Endodermal cell (in vitro differentiated cells): ENCODE measurements at regions not wholly inside any gene's neighbourhood (a gene's known extent, or its start where the extent isn't known, plus 50 kb on each side); places are given as distances from the start of the nearest gene placed in this dataset.

Source experiments
- DNase-seq: peaks from one replicate; pipeline ENCODE4 v3.0.0-alpha.2; 2017
- H3K27ac ChIP-seq: 2 replicates; pipeline ENCODE4 v1.5.1; 2013; ENCODE audit warnings: mild to moderate bottlenecking, low read depth, low read length, moderate library complexity
- H3K27me3 ChIP-seq: 2 replicates; pipeline ENCODE4 v1.6.1; 2013; ENCODE audit warnings: mild to moderate bottlenecking, low read length, moderate library complexity; ENCODE audit not compliant: insufficient read depth, control insufficient read depth, poor library complexity, severe bottlenecking
- H3K36me3 ChIP-seq: 2 replicates; pipeline ENCODE4 v1.7.0; 2013; ENCODE audit warnings: mild to moderate bottlenecking, low read length, moderate library complexity; ENCODE audit not compliant: control insufficient read depth, insufficient read depth
- H3K4me1 ChIP-seq: one replicate; pipeline ENCODE4 v1.7.0; 2013; ENCODE audit warnings: low read length; ENCODE audit not compliant: control insufficient read depth, insufficient read depth
- H3K4me3 ChIP-seq: 2 replicates; pipeline ENCODE4 v1.5.1; 2013; ENCODE audit warnings: mild to moderate bottlenecking, low read length, moderate library complexity
- H3K9ac ChIP-seq: 2 replicates; pipeline ENCODE4 v1.6.1; 2013; ENCODE audit warnings: mild to moderate bottlenecking, low read length, moderate library complexity; ENCODE audit not compliant: poor library complexity, severe bottlenecking; ENCODE audit errors: extremely low read depth
- H3K9me3 ChIP-seq: 2 replicates; pipeline ENCODE4 v1.6.1; 2013; ENCODE audit warnings: mild to moderate bottlenecking, low read length, moderate library complexity; ENCODE audit not compliant: control insufficient read depth
- H3K27ac Mint-ChIP-seq: 2 replicates; pipeline ENCODE4 v1.8.0; 2020; ENCODE audit warnings: mixed read lengths
- H3K27me3 Mint-ChIP-seq: 2 replicates; pipeline ENCODE4 v1.8.0; 2021; ENCODE audit warnings: mild to moderate bottlenecking, mixed read lengths; ENCODE audit not compliant: insufficient read depth
- H3K36me3 Mint-ChIP-seq: 2 replicates; pipeline ENCODE4 v1.8.0; 2020; ENCODE audit warnings: low read depth, mixed read lengths
- H3K4me1 Mint-ChIP-seq: 2 replicates; pipeline ENCODE4 v1.8.0; 2020; ENCODE audit warnings: mixed read lengths
- H3K4me3 Mint-ChIP-seq: 2 replicates; pipeline ENCODE4 v1.8.0; 2020; ENCODE audit warnings: mild to moderate bottlenecking, moderate library complexity, mixed read lengths
- H3K9me3 Mint-ChIP-seq: 2 replicates; pipeline ENCODE4 v1.8.0; 2020; ENCODE audit warnings: mild to moderate bottlenecking, mixed read lengths
- whole genome bisulfite sequencing, 2 experiments: methylation state at CpG; one replicate each; pipeline versions ENCODE4 v1.1.5 to v1.1.7; 2013; ENCODE audit warnings: missing lambda C conversion rate in 2 of 2, mixed read lengths in 1 of 2; ENCODE audit not compliant: insufficient coverage in 1 of 2, insufficient read length in 1 of 2; 5-methylcytosine and 5-hydroxymethylcytosine counted together
- TF ChIP-seq, protein P1 (sequence below): fragments of 200-600 bp; sonication (generic); conservative IDR thresholded peaks from 2 replicates; pipeline ENCODE4 v1.5.0; 2021; ENCODE audit warnings: antibody characterized with exemption, mild to moderate bottlenecking

GRCh38 chr2:75311993-75312392 lies 112.7 kb upstream of the TACR1 start:
- Mint-ChIP-seq H3K4me3 (no peak overlapping the region), H3K4me1 (no peaks in the 10 kb centered on the region), H3K9me3 (no peaks in the 10 kb centered on the region), H3K27me3 (no peaks in the 10 kb centered on the region), H3K27ac (no peak overlapping the region), H3K36me3 (no peaks in the 10 kb centered on the region)
- no peaks in the 10 kb centered on the region for H3K27me3 ChIP-seq
- DNase-seq: peak; percentile 88
- TF ChIP-seq, protein P1, sequence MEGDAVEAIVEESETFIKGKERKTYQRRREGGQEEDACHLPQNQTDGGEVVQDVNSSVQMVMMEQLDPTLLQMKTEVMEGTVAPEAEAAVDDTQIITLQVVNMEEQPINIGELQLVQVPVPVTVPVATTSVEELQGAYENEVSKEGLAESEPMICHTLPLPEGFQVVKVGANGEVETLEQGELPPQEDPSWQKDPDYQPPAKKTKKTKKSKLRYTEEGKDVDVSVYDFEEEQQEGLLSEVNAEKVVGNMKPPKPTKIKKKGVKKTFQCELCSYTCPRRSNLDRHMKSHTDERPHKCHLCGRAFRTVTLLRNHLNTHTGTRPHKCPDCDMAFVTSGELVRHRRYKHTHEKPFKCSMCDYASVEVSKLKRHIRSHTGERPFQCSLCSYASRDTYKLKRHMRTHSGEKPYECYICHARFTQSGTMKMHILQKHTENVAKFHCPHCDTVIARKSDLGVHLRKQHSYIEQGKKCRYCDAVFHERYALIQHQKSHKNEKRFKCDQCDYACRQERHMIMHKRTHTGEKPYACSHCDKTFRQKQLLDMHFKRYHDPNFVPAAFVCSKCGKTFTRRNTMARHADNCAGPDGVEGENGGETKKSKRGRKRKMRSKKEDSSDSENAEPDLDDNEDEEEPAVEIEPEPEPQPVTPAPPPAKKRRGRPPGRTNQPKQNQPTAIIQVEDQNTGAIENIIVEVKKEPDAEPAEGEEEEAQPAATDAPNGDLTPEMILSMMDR: peak; percentile 71
- H3K36me3 ChIP-seq: no peaks in the 10 kb centered on the region
- H3K4me1 ChIP-seq: no peaks in the 10 kb centered on the region
- H3K9ac ChIP-seq: no peak overlapping the region
- WGBS, 2 experiments: 56 to 76% methylated on average over 3 to 4 of the region's 4 CpGs
- H3K9me3 ChIP-seq: no peaks in the 10 kb centered on the region
- no peak overlapping the region for H3K27ac ChIP-seq
- H3K4me3 ChIP-seq: no peak overlapping the region

DNA sequence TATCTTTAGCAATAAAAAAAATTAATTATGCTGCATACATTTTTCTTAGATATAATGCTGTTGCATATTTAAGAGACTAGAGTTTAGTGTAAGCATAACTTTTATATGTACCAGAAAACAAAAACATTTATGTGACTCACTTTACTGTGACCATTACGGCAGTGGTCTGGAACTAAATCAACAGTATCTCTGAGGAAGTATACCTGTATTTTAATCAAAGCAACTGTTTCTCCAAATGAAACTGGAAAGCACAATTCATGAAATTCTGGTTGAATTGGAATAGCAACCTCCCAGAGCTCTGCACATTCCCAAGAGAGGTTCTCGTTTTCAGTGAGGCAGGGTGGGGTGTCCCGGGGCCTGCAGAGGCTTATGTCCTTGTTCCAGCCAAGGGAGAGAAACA lies 112.2 kb upstream of the TACR1 start:
- 79% methylated on average over 3 of the region's 3 CpGs for WGBS, 2 experiments
- H3K36me3 ChIP-seq: no peaks in the 10 kb centered on the region
- H3K9ac ChIP-seq: no peak overlapping the region
- no peaks in the 10 kb centered on the region for H3K4me1 Mint-ChIP-seq
- H3K36me3 Mint-ChIP-seq: no peaks in the 10 kb centered on the region
- H3K9me3 Mint-ChIP-seq: no peaks in the 10 kb centered on the region
- H3K9me3 ChIP-seq: no peaks in the 10 kb centered on the region
- TF ChIP-seq, protein P1: no peak
- H3K27ac Mint-ChIP-seq: no peak overlapping the region
- no peaks in the 10 kb centered on the region for H3K4me1 ChIP-seq
- H3K27ac ChIP-seq: no peak overlapping the region
- no peaks in the 10 kb centered on the region for H3K27me3 Mint-ChIP-seq
- DNase-seq: no peak
- no peaks in the 10 kb centered on the region for H3K27me3 ChIP-seq
- no peak overlapping the region for H3K4me3 Mint-ChIP-seq
- no peak overlapping the region for H3K4me3 ChIP-seq

DNA sequence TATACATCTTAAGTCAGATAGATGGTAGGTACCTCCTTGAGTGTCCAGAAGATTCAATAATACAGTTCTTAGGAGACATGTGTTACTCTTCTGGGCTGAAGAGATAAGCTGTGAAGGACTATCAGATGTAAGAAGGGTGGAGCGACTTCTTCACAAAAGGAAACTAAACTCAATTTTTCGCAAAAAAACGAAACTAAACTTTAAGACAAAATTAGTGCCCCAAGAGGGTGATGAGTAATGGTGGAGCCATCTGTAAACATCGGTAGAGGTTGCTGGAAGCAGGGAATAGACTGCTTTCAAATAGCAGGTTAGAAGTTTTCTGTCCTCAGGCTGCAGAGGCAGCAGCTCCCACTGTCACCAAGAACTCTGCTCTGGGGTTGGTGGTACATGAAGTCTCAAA lies 111.6 kb upstream of the TACR1 start:
- Mint-ChIP-seq H3K27ac (no peak overlapping the region), H3K4me1 (no peaks in the 10 kb centered on the region), H3K36me3 (no peaks in the 10 kb centered on the region), H3K27me3 (no peaks in the 10 kb centered on the region), H3K9me3 (no peaks in the 10 kb centered on the region), H3K4me3 (no peak overlapping the region)
- WGBS, 2 experiments: 96% methylated on average over 4 of the region's 4 CpGs; no CpG with 5 or more reads in 1 of the 2 experiments
- no peak for DNase-seq
- Histone ChIP-seq H3K27me3 (no peaks in the 10 kb centered on the region), H3K9me3 (no peaks in the 10 kb centered on the region), H3K4me3 (no peak overlapping the region), H3K36me3 (no peaks in the 10 kb centered on the region), H3K4me1 (no peaks in the 10 kb centered on the region), H3K27ac (no peak overlapping the region), H3K9ac (no peak overlapping the region)
- TF ChIP-seq, protein P1: no peak
